Kidney tubule cell (primary cell): ENCODE measurements at regions not wholly inside any gene's neighbourhood (a gene's known extent, or its start where the extent isn't known, plus 50 kb on each side); places are given as distances from the start of the nearest gene placed in this dataset.
"Not testable (repeated sequence)": the region's sequence is repeated elsewhere in the genome, so short reads cannot be mapped to it uniquely, and the experiment has no call there.

Experiments
- DNase-seq: peaks from one replicate; pipeline ENCODE4 v3.0.0-alpha.2; 2018; ENCODE audit warnings: low spot score

GRCh38 chr4:72770708-72771107, 201.7 kb upstream of the ADAMTS3 start:
- no peak for DNase-seq

- DNase-seq, result peak; percentile 33
These were observed 199.3 kb upstream of the ADAMTS3 start for GRCh38 chr4:72768364-72768763.

GRCh38 chr4:72767618-72768302, 198.7 kb upstream of the ADAMTS3 start:
- peak; percentile 85 for DNase-seq

- DNase-seq, result not testable (repeated sequence)
These were observed 196.8 kb upstream of the ADAMTS3 start for GRCh38 chr4:72765788-72766187.

GRCh38 chr4:72761368-72762038, 192.5 kb upstream of the ADAMTS3 start:
- DNase-seq, result no peak

- not testable (repeated sequence) for DNase-seq
These were observed 184.4 kb upstream of the ADAMTS3 start for GRCh38 chr4:72753414-72753813.

- peak; percentile 15 for DNase-seq
These were observed 175.2 kb upstream of the ADAMTS3 start for GRCh38 chr4:72744103-72744725.

- DNase-seq, result no peak
These were observed 174.1 kb upstream of the ADAMTS3 start for GRCh38 chr4:72743078-72743477.

GRCh38 chr4:72715299-72715698, 146.3 kb upstream of the ADAMTS3 start:
- DNase-seq, result no peak

GRCh38 chr4:72714482-72715279, 145.7 kb upstream of the ADAMTS3 start:
- DNase-seq, result no peak

- no peak for DNase-seq
These were observed 144.0 kb upstream of the ADAMTS3 start for GRCh38 chr4:72712997-72713396.

GRCh38 chr4:72709475-72709874, 140.5 kb upstream of the ADAMTS3 start:
- DNase-seq, result no peak

- peak; percentile 36 for DNase-seq
These were observed 137.7 kb upstream of the ADAMTS3 start for GRCh38 chr4:72706684-72707083.

- DNase-seq, result not testable (repeated sequence)
These were observed 136.1 kb upstream of the ADAMTS3 start for GRCh38 chr4:72704925-72705640.

- no peak for DNase-seq
These were observed 133.9 kb upstream of the ADAMTS3 start for GRCh38 chr4:72702948-72703347.

GRCh38 chr4:72701987-72702819, 133.2 kb upstream of the ADAMTS3 start:
- peak; percentile 66 for DNase-seq

GRCh38 chr4:72690771-72691170, 121.8 kb upstream of the ADAMTS3 start:
- peak; percentile 71 for DNase-seq

GRCh38 chr4:72689923-72690322, 120.9 kb upstream of the ADAMTS3 start:
- no peak for DNase-seq

- DNase-seq, result not testable (repeated sequence)
These were observed 117.4 kb upstream of the ADAMTS3 start for GRCh38 chr4:72686390-72686789.

GRCh38 chr4:72679666-72680065, 110.6 kb upstream of the ADAMTS3 start:
- DNase-seq, result no peak

GRCh38 chr4:72677886-72678285, 108.9 kb upstream of the ADAMTS3 start:
- no peak for DNase-seq
